Loucy (cell line): ENCODE measurements at regions not wholly inside any gene's neighbourhood (a gene's known extent, or its start where the extent isn't known, plus 50 kb on each side); places are given as distances from the start of the nearest gene placed in this dataset.

Experiments
- EZH2phosphoT487 ChIP-seq: fragments of 200-600 bp; IDR thresholded peaks from 2 replicates; pipeline ENCODE4 v1.6.1; 2018; ENCODE audit warnings: antibody characterized with exemption, mild to moderate bottlenecking, moderate library complexity, borderline replicate concordance
- TF ChIP-seq, protein P1 (sequence below): fragments of 200-600 bp; sonication (generic); conservative IDR thresholded peaks from 2 replicates; pipeline ENCODE4 v1.5.1; 2014; ENCODE audit warnings: mild to moderate bottlenecking, antibody characterized with exemption, low read length

- TF ChIP-seq, protein P1, sequence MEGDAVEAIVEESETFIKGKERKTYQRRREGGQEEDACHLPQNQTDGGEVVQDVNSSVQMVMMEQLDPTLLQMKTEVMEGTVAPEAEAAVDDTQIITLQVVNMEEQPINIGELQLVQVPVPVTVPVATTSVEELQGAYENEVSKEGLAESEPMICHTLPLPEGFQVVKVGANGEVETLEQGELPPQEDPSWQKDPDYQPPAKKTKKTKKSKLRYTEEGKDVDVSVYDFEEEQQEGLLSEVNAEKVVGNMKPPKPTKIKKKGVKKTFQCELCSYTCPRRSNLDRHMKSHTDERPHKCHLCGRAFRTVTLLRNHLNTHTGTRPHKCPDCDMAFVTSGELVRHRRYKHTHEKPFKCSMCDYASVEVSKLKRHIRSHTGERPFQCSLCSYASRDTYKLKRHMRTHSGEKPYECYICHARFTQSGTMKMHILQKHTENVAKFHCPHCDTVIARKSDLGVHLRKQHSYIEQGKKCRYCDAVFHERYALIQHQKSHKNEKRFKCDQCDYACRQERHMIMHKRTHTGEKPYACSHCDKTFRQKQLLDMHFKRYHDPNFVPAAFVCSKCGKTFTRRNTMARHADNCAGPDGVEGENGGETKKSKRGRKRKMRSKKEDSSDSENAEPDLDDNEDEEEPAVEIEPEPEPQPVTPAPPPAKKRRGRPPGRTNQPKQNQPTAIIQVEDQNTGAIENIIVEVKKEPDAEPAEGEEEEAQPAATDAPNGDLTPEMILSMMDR, result no peak
- TF ChIP-seq EZH2phosphoT487, result no peak
Measured at GRCh38 chr17:74098136-74099024, 105.1 kb upstream of the RPL38 start.
